ENCODE measurements at regions not wholly inside any gene's neighbourhood (a gene's known extent, or its start where the extent isn't known, plus 50 kb on each side); places are given as distances from the start of the nearest gene placed in this dataset.
"Not testable (repeated sequence)": the region's sequence is repeated elsewhere in the genome, so short reads cannot be mapped to it uniquely, and the experiment has no call there.

- DNase-seq (ENCODE audit: low spot score): no peak
Measured at GRCh38 chr16:66097751-66098150, 268.7 kb upstream of the CDH5 start.

- DNase-seq (ENCODE audit: low spot score): no peak
Measured at GRCh38 chr16:66095676-66096075, 270.8 kb upstream of the CDH5 start.

- no peak for DNase-seq (ENCODE audit: low spot score)
Measured at GRCh38 chr16:66093191-66093590, 273.3 kb upstream of the CDH5 start.

GRCh38 chr16:66091471-66091891, 275.0 kb upstream of the CDH5 start:
- no peak for DNase-seq (ENCODE audit: low spot score)

GRCh38 chr16:66088681-66089080, 277.8 kb upstream of the CDH5 start:
- no peak for DNase-seq (ENCODE audit: low spot score)

GRCh38 chr16:66087308-66087707, 279.2 kb upstream of the CDH5 start:
- DNase-seq (ENCODE audit: low spot score): no peak

GRCh38 chr16:66085651-66086050, 280.8 kb upstream of the CDH5 start:
- DNase-seq (ENCODE audit: low spot score): no peak

GRCh38 chr16:66084731-66085130, 281.8 kb upstream of the CDH5 start:
- DNase-seq (ENCODE audit: low spot score): not testable (repeated sequence)

- DNase-seq (ENCODE audit: low spot score): no peak
Measured at GRCh38 chr16:66084306-66084705, 282.2 kb upstream of the CDH5 start.

GRCh38 chr16:66083171-66083570, 283.3 kb upstream of the CDH5 start:
- no peak for DNase-seq (ENCODE audit: low spot score)

GRCh38 chr16:66082424-66082823, 284.1 kb upstream of the CDH5 start:
- DNase-seq (ENCODE audit: low spot score): no peak

GRCh38 chr16:66081775-66082366, 284.6 kb upstream of the CDH5 start:
- DNase-seq (ENCODE audit: low spot score): no peak

- no peak for DNase-seq (ENCODE audit: low spot score)
Measured at GRCh38 chr16:66079671-66080334, 286.7 kb upstream of the CDH5 start.

GRCh38 chr16:66070140-66070917, 296.2 kb upstream of the CDH5 start:
- DNase-seq (ENCODE audit: low spot score): peak; percentile 42

- no peak for DNase-seq (ENCODE audit: low spot score)
Measured at GRCh38 chr16:66069587-66069986, 296.9 kb upstream of the CDH5 start.

- DNase-seq (ENCODE audit: low spot score): no peak
Measured at GRCh38 chr16:66066404-66066803, 300.1 kb upstream of the CDH5 start.

GRCh38 chr16:66065925-66066324, 300.6 kb upstream of the CDH5 start:
- DNase-seq (ENCODE audit: low spot score): no peak

GRCh38 chr16:66064801-66065530, 301.5 kb upstream of the CDH5 start:
- DNase-seq (ENCODE audit: low spot score): no peak

- no peak for DNase-seq (ENCODE audit: low spot score)
Measured at GRCh38 chr16:66058832-66059231, 307.7 kb upstream of the CDH5 start.

GRCh38 chr16:66058172-66058691, 308.3 kb upstream of the CDH5 start:
- no peak for DNase-seq (ENCODE audit: low spot score)

- DNase-seq (ENCODE audit: low spot score): no peak
Measured at GRCh38 chr16:66057057-66057456, 309.4 kb upstream of the CDH5 start.

- DNase-seq (ENCODE audit: low spot score): no peak
Measured at GRCh38 chr16:66054095-66054494, 312.4 kb upstream of the CDH5 start.
